Urothelium cell line (cell line): ENCODE measurements at regions not wholly inside any gene's neighbourhood (a gene's known extent, or its start where the extent isn't known, plus 50 kb on each side); places are given as distances from the start of the nearest gene placed in this dataset.

Experiments
- DNase-seq: peaks from one replicate; pipeline ENCODE4 v3.0.0; 2011; ENCODE audit warnings: low spot score, mixed read lengths
- FAIRE-seq: peaks from 2 replicates; lab custom pipeline; 2011; peaks lifted over from hg19 to GRCh38; lab: Jason Lieb, UNC

DNA sequence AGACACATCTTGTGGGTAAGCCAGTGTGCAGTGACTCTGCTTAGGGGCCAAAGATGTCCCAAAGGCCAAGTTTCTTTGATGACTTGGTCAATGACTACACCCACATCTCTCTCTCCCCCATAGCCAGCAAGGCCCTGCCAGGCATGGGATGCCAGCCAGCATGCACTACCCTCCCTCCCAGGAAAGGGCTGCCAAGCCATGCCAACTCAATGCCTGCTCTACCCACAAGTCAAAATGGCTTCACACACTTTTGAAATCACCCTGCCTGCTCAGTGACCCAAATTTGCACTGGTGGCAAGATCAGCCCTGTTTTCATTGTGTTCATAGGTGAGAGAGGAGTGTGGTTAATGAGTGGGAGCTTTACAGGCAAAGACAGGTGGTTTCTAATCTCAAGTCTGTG is 112.5 kb downstream of the MATN1 start:
- FAIRE-seq = no peak
- DNase-seq = no peak

DNA sequence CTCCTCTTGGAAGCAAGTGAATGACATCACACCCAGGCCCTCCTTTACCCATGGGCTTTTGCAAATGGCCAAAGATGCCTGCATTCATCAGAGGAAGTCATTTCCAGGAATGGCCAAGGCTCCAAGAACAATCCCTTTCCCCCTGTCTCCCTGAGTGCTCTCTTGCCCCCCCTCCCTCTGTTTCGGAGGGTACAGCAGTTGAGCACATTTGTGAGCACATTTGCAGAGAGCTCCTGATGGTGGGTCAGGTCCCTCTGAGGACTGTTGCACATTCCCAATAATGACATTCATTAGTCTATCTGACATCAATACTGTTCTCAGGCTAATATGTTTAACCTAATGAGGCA is 113.4 kb downstream of the MATN1 start:
- DNase-seq = no peak
- FAIRE-seq = no peak

DNA sequence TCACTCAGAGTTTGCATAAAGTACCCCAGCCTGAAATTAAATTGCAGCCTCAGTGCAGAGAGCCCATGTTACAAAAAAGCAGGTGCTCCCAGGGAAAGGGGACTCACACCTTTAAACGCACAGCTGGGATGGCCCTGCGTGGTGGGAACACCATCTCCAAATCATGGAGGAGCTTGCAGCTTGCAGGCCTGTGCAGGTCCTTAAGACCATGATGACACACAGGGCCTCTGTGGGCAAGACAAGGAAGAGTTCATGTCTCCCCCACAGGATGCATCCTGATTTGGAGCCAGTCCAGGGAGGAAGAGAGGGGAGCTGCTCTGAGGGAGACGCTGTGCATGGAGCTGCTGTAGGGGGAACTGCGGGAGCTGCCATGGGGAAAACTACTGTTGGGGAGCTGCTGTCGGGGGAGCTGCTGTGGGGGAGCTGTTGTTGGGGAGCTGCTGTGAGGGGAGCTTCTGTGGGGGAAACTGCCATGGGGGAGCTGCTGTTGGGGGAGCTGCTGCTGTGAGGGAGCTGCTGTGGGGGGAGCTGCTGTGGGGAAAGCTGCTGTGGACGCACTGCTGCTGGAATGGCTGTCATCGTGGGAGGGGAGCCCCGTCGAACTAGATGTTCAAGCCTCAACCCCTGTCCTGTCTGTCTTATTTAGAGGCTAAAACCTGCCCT is 113.9 kb downstream of the MATN1 start:
- FAIRE-seq (no peak), DNase-seq (no peak)

DNA sequence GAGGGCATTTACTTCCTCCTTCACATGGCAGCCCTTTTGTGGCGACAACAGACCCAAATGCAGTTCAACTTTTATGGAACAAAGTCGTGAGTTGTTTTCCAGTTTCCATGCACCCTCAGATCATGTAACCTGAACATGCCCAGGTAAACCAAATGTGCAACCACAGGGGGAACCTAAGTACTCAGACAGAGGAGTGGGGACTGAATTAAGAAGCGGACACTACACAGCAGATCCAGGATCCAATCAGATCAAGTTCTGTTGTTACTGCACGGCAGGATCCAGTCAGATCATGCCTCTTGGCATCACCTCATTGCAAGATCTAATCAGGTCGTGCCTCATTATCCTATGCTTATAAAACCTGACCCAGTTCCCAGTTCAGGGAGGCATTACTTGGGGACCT is 115.7 kb downstream of the MATN1 start:
- DNase-seq (no peak), FAIRE-seq (no peak)

DNA sequence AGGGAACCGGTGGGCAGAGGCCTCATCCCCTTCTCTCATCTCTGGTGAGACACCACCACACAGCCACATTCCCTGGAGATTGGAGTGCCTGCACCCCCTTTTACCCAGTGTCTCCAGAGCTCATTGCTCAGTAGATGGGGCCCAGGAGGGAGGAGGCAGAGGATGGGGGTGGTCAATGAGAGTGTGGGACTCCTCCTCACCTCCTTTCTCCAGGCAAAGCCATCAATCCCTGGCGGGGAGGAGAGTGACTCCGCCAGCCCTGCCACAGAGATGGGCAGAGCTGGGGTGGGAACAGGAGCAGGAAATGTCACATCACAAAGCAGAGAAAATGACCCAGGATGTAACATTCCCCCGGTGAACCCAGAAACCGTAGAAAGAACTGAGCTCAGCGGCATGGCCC is 117.2 kb downstream of the MATN1 start:
- FAIRE-seq (no peak), DNase-seq (no peak)

DNA sequence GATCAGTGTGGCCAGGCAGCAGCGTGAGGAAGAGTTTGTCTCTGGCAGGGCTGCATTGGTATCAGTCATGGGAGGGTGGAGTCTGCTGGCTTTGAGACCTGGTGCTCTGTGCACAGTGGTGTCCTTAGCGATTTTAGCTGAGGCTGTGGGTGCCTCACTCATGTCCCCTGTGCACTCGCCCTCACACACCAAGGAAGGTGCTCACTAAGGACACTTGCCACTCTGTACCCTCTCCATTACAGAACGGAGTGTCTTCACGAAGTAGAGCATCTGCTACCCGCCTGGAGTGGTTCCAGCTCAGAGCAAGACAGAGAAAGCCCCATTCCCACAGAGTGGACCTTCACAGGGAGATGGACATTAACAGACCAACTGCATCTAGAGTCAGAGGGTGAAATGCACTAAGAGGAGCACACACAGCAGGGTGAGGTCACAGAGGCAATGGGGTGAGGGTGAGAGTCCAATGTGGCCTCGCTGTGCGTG is 117.9 kb downstream of the MATN1 start:
- DNase-seq (no peak), FAIRE-seq (no peak)

DNA sequence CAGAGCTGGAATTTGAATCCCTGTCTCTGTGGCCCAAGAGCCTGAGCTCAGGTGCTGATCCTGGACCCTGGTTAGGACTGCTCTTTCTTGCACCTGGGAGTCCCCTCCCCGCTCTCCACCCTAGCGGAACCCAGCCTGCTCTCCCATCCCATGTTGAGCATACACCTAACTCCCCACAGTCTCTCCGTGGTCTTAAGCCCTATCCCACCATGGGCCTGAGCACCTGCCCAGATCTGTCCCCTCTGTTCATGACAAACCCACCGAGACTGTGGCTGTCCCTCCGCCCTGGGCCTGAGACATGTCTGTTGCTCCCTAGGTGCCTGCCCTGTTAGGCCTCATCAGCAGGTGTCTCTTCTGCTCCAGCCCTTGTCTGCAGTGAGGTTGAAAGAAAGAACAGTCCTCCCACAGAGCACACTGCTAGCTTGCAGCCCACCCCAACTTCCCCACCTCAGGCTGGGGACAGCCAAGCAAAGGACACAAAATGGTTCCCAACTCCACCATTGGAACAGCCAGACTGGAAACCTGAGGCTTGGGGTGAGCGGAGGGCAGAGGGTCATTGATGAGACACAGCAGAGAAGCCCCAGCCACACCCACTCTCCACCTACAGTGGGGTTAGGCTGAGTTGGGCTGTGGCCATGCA is 118.5 kb downstream of the MATN1 start:
- DNase-seq (no peak), FAIRE-seq (no peak)

DNA sequence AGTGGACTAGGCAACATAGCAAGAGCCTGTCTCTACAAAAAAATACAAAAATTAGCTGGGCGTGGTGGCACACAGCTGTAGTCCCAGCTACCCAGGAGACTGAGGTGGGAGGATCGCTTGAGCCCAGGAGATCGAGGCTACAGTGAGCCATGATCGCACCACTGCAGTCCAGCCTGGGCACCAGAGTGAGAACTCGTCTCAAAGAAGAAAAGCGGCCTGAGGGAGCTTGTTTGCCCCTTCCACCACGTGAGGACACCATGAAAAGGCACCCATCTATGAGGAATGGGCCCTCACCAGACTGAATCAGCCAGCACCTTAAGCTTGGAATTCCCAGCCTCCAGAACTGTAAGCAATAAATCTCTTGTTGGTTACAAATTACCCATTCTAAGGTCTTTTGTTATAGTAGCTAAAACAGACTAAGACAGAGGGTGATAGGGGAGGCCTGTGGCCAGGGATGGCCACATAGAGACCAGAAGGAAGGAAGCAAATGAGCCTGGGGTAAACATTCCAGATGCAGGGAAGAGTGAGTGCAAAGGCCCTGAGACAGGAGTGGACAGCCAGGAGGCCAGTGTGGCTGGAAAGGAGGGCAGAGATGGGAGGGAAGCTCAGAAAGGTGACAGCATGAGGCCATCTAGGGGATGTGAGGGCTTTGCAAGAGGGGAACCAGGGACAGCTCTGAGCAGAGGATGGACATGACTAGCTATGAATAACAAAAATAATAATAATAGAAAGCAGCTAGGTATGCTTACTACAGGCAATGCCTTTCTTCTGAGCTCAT is 120.1 kb downstream of the MATN1 start:
- FAIRE-seq = no peak

DNA sequence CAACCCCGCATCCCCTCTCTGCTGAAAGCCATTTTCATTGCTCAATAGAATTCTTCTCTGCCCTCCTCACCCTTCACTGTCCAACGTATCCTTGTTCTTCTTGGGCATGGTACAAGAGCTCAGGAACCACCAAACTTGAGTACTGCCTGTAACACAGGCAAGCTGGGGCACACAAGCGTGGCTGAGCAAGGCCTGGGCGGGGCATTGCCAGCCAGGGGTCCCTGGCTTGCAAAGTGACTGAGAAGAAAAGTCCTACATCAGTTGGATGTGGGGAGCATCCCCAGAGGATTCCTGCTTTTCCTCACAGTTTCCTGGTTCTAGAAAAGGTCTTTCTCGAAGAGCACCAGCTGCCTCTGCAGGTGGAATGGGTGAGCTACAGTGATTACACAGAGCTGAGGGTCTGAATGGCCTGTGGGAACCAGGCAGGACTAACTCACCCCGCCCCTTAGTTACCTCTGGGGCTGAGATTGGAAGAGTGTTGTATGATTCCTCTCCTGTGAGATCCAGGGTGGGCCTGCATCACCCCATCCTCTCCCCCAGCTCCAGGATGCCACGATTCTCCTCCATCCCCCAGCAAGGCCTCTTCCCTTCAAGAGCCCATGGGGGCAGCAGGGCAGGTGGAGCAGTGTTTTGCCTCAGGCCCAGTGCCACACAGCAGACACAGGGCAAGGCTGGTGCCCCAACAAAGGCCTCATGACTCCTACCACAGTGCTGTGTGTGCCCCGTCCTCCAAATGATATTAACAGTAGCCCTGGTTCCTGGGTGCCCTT is 121.9 kb downstream of the MATN1 start:
- no peak for DNase-seq

More for the DNA sequence above, 120.1 kb downstream of the MATN1 start:
- no peak for DNase-seq

DNA sequence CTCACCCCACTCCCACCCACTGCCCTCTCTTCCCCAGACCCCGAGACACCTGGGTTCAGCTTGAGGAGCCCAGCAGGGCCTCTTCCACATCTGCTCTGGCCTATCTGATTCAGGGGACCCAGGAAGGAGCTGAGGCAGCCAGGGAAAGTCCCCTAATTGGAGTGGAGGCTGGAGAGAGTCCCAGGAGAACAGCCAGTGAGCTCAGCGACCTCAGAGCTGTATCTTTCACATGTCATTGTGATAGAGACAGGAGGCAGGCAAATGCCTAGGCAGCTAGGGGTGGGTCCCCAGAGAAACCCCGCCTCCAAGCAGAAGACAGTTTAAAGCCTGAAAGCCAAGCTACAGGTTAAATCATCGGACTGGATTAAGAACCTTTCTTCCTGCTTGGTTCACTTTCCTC is 122.7 kb downstream of the MATN1 start:
- no peak for DNase-seq

More for the DNA sequence above, 121.9 kb downstream of the MATN1 start:
- FAIRE-seq = no peak

DNA sequence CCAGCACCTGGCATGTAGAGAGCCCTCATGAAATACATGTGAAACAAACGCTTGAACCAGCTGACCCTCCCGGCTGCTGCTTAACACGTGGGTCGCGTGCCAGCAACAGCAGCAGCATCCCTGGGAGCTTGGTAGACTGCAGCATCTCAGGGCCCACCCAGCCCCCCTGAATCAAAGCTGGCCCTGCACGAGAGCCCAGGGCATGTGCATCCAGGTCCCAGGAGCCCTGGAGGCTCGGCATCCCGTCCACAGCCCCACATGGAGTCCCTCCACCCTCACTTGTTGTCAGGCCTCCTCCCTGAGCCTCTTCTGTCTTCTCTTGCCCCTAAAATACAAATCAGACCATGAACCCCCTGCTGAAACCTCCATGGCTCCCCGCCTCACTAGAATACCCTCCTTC is 123.1 kb downstream of the MATN1 start:
- FAIRE-seq = no peak
- no peak for DNase-seq

More for the DNA sequence above, 122.7 kb downstream of the MATN1 start:
- FAIRE-seq = no peak

DNA sequence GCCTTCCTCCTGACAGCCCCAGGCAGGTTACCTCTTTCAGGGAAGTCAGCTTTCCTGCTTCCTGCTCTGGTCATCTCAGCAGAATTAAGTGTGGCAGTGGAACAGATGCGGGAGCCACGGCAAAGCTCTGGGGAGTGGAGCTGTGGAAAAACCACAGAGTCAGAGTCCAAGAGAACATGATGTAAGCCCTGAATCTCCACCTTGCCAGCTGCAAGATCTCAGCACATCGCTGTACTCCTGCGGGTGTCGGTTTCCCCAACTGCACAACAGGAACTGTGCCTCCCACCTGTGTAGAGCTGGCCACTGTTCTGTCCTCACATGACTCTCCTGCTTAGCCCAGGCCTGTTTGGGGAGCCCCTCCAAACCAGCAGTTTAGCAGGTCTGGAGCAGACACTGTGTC is 123.7 kb downstream of the MATN1 start:
- DNase-seq (no peak), FAIRE-seq (no peak)

DNA sequence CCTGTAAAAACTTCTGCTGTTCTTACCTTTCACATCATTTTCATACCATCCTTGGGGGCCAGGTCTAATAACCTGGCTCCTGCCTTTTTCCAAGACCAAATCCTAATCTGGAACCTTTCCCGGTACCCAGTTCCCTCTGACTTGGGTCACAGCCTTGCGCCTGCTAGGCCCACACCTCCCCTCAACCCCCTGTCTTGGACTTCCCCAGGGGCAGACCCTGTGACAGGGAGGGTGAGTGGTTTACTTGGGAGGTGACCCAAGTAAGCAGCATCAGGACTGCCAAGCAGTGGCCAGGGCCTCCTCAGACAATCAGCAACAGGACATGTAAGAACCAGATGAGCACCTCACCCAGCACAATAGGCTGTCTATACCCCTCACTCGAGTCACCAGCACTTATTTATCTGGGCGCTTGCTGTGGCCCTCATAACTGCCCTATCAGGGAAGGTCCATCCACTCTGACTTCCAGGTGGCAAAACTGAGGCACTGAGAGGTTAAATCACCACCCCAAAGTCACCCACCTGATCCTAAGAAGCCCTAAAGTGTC is 124.7 kb downstream of the MATN1 start:
- DNase-seq = no peak
- FAIRE-seq = no peak

DNA sequence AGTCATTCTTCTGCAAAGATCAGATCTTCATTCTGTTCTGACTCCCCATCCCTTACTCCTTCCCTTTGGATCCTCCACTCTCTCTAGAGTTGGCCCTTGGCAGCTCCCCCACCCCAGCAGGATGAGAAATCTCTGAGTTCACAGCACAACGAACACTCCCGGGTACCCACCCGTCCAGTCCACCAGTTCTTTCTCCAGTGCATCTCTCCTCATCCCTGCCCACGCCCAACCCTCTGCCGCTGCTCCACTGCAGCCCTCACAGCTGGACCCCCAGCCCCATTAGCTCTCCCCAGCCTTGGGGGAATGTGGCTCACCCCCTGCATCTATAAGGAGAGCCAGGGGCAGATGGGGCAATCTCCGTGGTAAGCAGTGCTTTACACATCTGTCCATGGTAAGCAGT is 125.7 kb downstream of the MATN1 start:
- DNase-seq (no peak), FAIRE-seq (no peak)

DNA sequence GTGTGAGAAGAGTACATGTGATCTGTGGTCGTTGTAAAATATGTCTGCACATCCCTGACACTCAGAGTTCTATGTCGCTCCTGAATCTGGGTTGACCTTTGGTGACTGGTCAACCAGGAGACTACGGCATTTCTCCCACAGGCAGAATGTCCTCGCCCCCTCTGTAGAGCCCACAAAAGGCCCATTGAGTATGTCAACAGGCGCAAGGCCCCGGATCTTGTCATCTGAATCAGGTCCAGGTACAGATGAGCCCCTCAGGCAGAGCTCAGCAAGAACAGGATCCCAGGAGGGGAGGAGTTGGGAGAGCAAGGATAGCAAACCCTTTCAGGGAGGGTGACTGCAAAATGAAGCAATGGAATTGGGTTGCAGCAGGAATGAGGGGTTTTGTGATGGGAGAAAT is 126.5 kb downstream of the MATN1 start:
- FAIRE-seq (no peak), DNase-seq (no peak)

DNA sequence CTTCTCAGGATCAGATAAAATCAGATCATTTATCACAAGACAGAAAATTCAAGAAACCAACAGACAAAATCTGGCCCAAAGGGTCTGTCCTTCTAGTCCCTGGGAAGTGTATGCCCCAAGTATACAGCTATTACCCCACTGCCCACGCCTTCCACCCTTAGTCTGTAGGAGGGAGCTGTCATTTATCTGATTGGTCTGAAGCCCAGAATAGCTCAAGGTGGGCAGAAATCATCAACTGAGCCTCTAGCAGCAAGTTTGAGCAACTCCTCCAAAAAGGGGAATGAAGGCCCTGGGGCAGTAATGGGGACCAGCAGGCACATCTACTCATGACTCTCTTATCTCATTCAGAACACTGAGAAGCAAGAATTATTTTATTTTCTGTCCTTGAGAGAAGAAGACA is 126.9 kb downstream of the MATN1 start:
- DNase-seq (no peak), FAIRE-seq (no peak)

DNA sequence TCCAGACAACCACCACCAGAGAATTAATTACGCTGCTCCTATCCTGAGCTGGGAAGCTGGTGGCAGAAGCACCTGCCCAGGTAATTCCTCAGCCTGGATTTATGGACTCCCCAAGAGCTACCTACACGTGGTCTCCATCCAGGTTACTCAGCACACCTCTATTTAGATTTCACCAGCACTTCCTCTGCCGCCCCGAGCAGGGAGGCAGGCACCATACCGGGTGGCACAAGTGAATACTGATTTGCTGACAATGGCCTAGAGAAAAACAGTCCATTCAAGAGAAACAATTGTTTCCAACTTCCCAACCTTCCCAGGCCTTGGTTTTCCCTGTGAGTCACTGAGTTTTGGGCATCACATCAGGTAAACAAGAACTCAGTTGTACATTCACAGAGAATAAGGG is 134.3 kb downstream of the MATN1 start:
- DNase-seq (no peak), FAIRE-seq (no peak)

DNA sequence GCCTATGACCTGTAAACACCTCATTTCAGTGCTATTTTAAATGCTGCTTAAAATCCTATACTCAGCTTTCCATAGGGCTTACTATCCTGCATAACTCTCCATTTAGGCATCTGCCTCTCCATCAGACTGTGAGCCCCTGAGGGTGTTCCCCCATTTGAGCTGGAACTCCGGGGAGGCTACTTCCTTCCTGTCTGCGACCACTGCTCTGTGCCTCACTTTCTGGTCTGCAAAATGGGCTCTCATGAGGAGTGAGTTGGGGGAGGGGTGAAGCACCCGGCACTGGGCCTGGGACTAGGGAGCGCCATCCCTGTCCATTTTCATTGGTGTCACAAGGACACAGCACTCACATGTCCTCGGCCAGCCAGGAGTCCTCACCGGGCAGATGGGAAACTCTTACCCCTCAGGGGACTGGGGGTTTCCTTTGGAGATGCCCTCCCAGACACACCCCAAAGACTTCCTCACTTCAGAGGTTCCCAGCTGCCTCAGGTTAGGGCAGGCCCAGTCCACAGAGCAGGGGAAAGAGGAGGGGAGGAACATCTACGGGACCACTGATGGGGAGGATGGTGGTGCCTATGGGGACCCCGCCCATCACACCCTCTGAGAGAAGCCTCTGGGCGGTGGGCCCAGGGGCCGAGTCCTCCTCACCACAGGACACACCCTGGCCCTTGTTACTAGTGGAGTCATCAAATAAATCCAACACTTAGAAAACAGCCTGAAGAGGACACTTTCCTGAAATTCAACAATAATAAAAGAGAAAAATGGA is 134.9 kb downstream of the MATN1 start:
- no peak for FAIRE-seq
- no peak for DNase-seq

DNA sequence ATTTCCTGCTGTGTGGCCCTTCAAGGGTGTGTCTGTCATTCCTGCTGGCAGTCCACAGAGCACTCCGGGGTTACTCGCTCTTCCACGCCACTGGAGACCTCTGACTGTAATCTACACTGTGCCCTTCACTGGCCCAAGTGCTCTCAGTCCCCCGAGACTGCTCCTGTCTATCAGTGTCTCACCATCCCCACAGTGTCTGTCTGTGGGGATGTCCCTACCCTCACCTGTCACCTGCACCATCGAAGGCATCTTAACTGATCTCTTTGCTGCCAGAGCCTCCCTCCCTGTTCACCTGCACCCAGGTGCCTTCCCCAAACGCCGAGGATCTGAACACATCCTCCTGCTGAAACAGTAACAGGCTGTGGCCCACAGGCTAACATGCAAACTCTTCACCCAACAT is 136.7 kb downstream of the MATN1 start:
- FAIRE-seq = peak; percentile 50
- no peak for DNase-seq

DNA sequence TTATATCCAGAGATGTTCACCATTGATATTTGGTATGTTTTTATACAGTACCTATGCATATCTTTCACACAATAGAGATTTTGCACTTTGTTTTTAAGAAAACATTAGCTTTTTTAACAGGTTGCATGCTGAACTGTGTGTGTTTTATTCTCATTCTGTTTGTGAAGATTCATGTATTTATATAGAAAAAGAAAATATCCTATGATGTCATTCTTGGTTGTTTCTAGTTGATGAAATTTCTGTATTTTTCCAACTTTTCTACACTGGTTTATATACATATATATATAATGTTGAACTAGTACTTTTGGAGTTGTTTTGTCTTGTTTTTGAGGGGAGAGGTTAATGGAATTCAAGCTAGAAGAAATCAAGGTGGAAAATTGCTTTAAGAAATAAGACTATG is 143.8 kb downstream of the MATN1 start:
- no peak for FAIRE-seq
- DNase-seq = no peak
